ENCODE measurements at regions not wholly inside any gene's neighbourhood (a gene's known extent, or its start where the extent isn't known, plus 50 kb on each side); places are given as distances from the start of the nearest gene placed in this dataset.
"Not testable (repeated sequence)": the region's sequence is repeated elsewhere in the genome, so short reads cannot be mapped to it uniquely, and the experiment has no call there.

DNA sequence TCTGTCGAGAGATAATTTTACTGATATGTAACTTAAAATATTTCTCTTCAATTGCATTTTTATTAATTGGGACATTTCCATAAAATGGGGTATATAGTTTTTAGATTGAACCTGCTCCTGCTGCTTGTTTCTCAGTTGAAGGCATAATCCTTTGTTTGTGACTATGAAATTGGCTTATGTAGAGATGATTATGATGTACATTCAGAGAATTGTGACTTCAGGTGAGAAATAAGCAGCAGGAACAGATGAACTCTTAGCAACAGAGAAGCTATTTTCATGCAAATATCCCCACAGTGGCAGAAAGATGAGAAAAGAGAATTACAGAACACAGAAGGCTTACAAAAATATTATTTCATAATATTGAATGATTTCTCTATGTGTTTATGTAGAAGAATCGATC is 1499.5 kb upstream of the ADGRL3 start:
- H3K27me3 ChIP-seq: no peaks in the 10 kb centered on the region
- no peak overlapping the region for H3K27ac ChIP-seq
- TF ChIP-seq, protein P1, sequence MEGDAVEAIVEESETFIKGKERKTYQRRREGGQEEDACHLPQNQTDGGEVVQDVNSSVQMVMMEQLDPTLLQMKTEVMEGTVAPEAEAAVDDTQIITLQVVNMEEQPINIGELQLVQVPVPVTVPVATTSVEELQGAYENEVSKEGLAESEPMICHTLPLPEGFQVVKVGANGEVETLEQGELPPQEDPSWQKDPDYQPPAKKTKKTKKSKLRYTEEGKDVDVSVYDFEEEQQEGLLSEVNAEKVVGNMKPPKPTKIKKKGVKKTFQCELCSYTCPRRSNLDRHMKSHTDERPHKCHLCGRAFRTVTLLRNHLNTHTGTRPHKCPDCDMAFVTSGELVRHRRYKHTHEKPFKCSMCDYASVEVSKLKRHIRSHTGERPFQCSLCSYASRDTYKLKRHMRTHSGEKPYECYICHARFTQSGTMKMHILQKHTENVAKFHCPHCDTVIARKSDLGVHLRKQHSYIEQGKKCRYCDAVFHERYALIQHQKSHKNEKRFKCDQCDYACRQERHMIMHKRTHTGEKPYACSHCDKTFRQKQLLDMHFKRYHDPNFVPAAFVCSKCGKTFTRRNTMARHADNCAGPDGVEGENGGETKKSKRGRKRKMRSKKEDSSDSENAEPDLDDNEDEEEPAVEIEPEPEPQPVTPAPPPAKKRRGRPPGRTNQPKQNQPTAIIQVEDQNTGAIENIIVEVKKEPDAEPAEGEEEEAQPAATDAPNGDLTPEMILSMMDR (IDR thresholded peaks at IDR 0.05): no peak
- no peak overlapping the region for H3K4me3 ChIP-seq
- H3K9me3 ChIP-seq: no peaks in the 10 kb centered on the region
- DNase-seq (ENCODE audit: low spot score): no peak
- no peaks in the 10 kb centered on the region for H3K4me1 ChIP-seq
- no peaks in the 10 kb centered on the region for H3K36me3 ChIP-seq

- TF ChIP-seq, protein P1 (IDR thresholded peaks at IDR 0.05): no peak
- H3K9me3 ChIP-seq: no peaks in the 10 kb centered on the region
- H3K36me3 ChIP-seq: no peaks in the 10 kb centered on the region
- no peaks in the 10 kb centered on the region for H3K27me3 ChIP-seq
- no peaks in the 10 kb centered on the region for H3K4me1 ChIP-seq
- DNase-seq (ENCODE audit: low spot score): no peak
- H3K27ac ChIP-seq: no peak overlapping the region
- no peak overlapping the region for H3K4me3 ChIP-seq
Observed at GRCh38 chr4:59704616-59705015, 1495.5 kb upstream of the ADGRL3 start.

GRCh38 chr4:59712470-59712869 is 1487.7 kb upstream of the ADGRL3 start:
- H3K36me3 ChIP-seq: no peaks in the 10 kb centered on the region
- H3K4me3 ChIP-seq: no peak overlapping the region
- H3K27ac ChIP-seq: no peak overlapping the region
- TF ChIP-seq, protein P1 (IDR thresholded peaks at IDR 0.05): no peak
- H3K4me1 ChIP-seq: no peaks in the 10 kb centered on the region
- H3K27me3 ChIP-seq: no peaks in the 10 kb centered on the region
- DNase-seq (ENCODE audit: low spot score): no peak
- no peaks in the 10 kb centered on the region for H3K9me3 ChIP-seq

- H3K27ac ChIP-seq; H3K9me3 ChIP-seq; H3K36me3 ChIP-seq; DNase-seq (ENCODE audit: low spot score); H3K27me3 ChIP-seq; H3K4me3 ChIP-seq; H3K4me1 ChIP-seq: not testable (repeated sequence)
Observed at GRCh38 chr4:59724286-59724685, 1475.8 kb upstream of the ADGRL3 start.

DNA sequence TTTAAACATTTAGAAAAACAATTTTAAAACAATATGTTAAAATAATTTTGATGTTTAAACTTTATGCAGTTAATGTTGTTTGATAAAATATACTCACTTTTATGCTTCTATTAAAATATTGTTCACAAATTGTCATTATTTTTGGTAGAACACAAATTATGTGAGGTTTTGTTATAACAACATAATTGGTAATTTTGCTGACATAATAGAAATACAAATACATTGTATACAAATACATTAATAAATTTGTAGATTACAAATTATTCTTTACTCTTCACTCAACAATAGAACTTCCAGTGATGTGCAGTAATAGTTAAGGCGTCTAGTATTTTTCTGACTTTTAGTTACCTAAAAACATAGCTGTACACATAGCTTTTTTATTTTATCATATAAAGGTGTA is 1472.4 kb upstream of the ADGRL3 start:
- no peak for DNase-seq (ENCODE audit: low spot score)
- Histone ChIP-seq H3K36me3 (no peaks in the 10 kb centered on the region), H3K27ac (no peak overlapping the region), H3K9me3 (no peaks in the 10 kb centered on the region), H3K4me1 (no peaks in the 10 kb centered on the region), H3K4me3 (no peak overlapping the region), H3K27me3 (no peaks in the 10 kb centered on the region)
- TF ChIP-seq, protein P1 (IDR thresholded peaks at IDR 0.05): no peak

DNA sequence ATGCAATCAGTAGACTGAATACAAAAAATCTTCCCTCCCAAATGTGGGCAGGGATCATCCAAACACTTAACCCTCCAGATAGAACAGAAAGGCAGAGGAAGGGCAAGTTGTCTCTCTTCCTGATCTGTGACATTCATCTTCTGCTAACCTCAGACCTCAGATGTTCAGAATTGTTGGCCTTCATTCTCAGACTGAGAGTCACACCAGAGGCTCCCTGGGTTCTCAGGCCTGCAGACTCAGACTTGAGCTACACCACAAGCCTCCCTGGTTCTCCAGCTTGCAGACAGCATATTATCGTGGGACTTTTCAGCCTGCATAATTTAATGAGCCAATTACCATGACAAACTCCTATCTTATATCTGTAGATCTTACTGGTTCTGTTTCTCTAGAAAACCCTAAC is 1471.6 kb upstream of the ADGRL3 start:
- Histone ChIP-seq H3K9me3 (no peaks in the 10 kb centered on the region), H3K36me3 (no peaks in the 10 kb centered on the region), H3K27ac (no peak overlapping the region), H3K27me3 (no peaks in the 10 kb centered on the region), H3K4me3 (no peak overlapping the region), H3K4me1 (no peaks in the 10 kb centered on the region)
- DNase-seq (ENCODE audit: low spot score): no peak
- TF ChIP-seq, protein P1 (IDR thresholded peaks at IDR 0.05): no peak

Measured in right atrium auricular region (tissue), 2 donors.